Skeletal muscle tissue (tissue), 3 donors: ENCODE measurements at regions not wholly inside any gene's neighbourhood (a gene's known extent, or its start where the extent isn't known, plus 50 kb on each side); places are given as distances from the start of the nearest gene placed in this dataset.

Source experiments
- H3K27ac ChIP-seq: one replicate; pipeline ENCODE4 v1.7.0; 2013; ENCODE audit warnings: mild to moderate bottlenecking, low read depth, low read length, inconsistent platforms
- H3K27me3 ChIP-seq, 3 donors: one replicate each; pipeline ENCODE4 v1.7.0; 2013; ENCODE audit warnings: low read length in 3 of 3; ENCODE audit not compliant: control insufficient read depth in 3 of 3, insufficient read depth in 3 of 3
- H3K36me3 ChIP-seq, 3 donors: one replicate each; pipeline ENCODE4 v1.7.0; 2013; ENCODE audit warnings: low read length in 3 of 3; ENCODE audit not compliant: control insufficient read depth in 3 of 3, insufficient read depth in 3 of 3
- H3K4me1 ChIP-seq, 3 donors: one replicate each; pipeline ENCODE4 v1.7.0; 2013; ENCODE audit warnings: low read length in 3 of 3, mild to moderate bottlenecking in 3 of 3; ENCODE audit not compliant: control insufficient read depth in 3 of 3, insufficient read depth in 3 of 3
- H3K4me3 ChIP-seq, 3 donors: one replicate each; pipeline ENCODE4 v1.7.0; 2013; ENCODE audit warnings: low read length in 3 of 3
- H3K9ac ChIP-seq, 3 donors: one replicate each; pipeline ENCODE4 v1.7.0; 2013; ENCODE audit warnings: low read length in 3 of 3, mild to moderate bottlenecking in 3 of 3, moderate library complexity in 2 of 3, low read depth in 1 of 3
- H3K9me3 ChIP-seq, 3 donors: one replicate each; pipeline ENCODE4 v1.7.0; 2013; ENCODE audit warnings: low read length in 3 of 3; ENCODE audit not compliant: control insufficient read depth in 3 of 3
- donor health status: Osteomylitis.

DNA sequence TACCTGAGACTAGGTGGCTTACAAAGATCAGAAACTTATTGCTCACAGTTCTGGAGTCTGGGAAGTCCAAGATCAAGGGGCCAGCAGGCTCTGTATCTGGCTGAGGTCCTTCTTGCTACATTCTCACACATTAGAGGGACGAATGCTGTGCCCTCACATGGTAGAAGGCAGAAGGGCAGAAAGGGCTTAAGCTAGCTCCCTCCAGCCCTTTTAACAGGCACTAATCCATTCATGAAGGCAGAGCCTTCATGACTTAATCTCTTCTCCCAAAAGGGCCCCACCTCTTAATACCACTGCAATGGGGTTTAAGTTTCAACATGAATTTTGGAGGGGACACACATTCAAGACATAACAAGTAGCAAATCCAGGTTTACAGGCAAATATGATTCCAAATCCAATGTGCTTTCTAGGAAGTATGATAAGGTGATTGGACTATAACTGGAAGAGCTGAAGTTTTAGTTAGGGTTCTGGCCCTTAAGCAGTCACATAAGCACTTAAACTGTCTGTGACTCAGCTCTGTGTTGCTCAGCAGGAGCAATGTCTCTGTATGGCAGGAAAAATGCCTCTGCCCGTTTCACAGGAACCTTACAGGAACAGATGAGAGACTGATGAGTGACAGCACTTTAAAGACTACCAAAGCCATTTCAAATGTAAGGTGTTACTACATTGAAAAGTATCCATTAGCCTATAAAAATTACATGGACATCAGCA lies 119.6 kb upstream of the PTPRM start:
- no peaks in the 10 kb centered on the region for H3K9me3 ChIP-seq
- no peak overlapping the region for H3K9ac ChIP-seq
- peaks cover 0 to 2% (median 0%) of the 10 kb centered on the region in 3 donors for H3K4me1 ChIP-seq
- H3K4me3 ChIP-seq = no peak overlapping the region
- H3K36me3 ChIP-seq = no peaks in the 10 kb centered on the region
- no peak overlapping the region for H3K27ac ChIP-seq
- H3K27me3 ChIP-seq = peaks cover 0 to 4% (median 0%) of the 10 kb centered on the region in 3 donors

GRCh38 chr18:7452331-7452730 lies 114.8 kb upstream of the PTPRM start:
- H3K27me3 ChIP-seq = no peaks in the 10 kb centered on the region
- no peak overlapping the region for H3K4me3 ChIP-seq
- peaks cover 0 to 2% (median 0%) of the 10 kb centered on the region in 3 donors for H3K4me1 ChIP-seq
- H3K36me3 ChIP-seq = no peaks in the 10 kb centered on the region
- H3K9me3 ChIP-seq = no peaks in the 10 kb centered on the region
- H3K27ac ChIP-seq = no peak overlapping the region
- no peak overlapping the region for H3K9ac ChIP-seq

DNA sequence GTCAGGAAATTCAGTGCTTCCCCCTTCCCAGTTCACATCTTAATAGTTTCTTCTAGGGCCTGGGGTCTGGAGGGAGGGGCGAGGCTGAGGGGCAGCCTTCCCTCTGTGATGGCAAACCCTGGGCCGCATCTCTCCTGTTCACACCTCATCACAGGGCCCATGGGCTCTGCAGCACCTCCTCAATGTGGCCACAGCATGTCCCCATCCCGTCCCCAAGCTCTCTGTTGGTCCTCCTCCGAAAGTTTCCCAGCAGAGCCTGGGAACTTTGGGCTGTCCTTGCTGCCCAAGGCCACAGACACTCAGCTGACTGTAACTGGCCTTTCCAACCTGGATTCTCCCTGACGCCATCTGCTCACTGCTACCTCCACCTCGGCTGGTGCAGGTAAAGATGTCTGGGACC lies 112.7 kb upstream of the PTPRM start:
- no peak overlapping the region for H3K9ac ChIP-seq
- no peak overlapping the region for H3K4me3 ChIP-seq
- no peaks in the 10 kb centered on the region for H3K9me3 ChIP-seq
- H3K36me3 ChIP-seq = no peaks in the 10 kb centered on the region
- peaks cover 0 to 2% (median 0%) of the 10 kb centered on the region in 3 donors for H3K4me1 ChIP-seq
- H3K27ac ChIP-seq = no peak overlapping the region
- H3K27me3 ChIP-seq = no peaks in the 10 kb centered on the region

- H3K27ac ChIP-seq = no peak overlapping the region
- no peaks in the 10 kb centered on the region for H3K36me3 ChIP-seq
- no peak overlapping the region for H3K9ac ChIP-seq
- H3K4me1 ChIP-seq = peaks cover 5 to 7% (median 6%) of the 10 kb centered on the region in 3 donors
- H3K4me3 ChIP-seq = no peak overlapping the region
- H3K27me3 ChIP-seq = no peaks in the 10 kb centered on the region
- no peaks in the 10 kb centered on the region for H3K9me3 ChIP-seq
These were observed 110.7 kb upstream of the PTPRM start for GRCh38 chr18:7456376-7456775.

- no peaks in the 10 kb centered on the region for H3K36me3 ChIP-seq
- peaks cover 5 to 6% (median 5%) of the 10 kb centered on the region in 3 donors for H3K4me1 ChIP-seq
- H3K4me3 ChIP-seq = no peak overlapping the region
- H3K9me3 ChIP-seq = no peaks in the 10 kb centered on the region
- no peaks in the 10 kb centered on the region for H3K27me3 ChIP-seq
- no peak overlapping the region for H3K27ac ChIP-seq
- H3K9ac ChIP-seq = no peak overlapping the region
These were observed 109.9 kb upstream of the PTPRM start for GRCh38 chr18:7457262-7457661.

GRCh38 chr18:7458884-7459283 lies 108.2 kb upstream of the PTPRM start:
- Histone ChIP-seq H3K9ac (no peak overlapping the region), H3K27me3 (no peaks in the 10 kb centered on the region), H3K27ac (no peak overlapping the region), H3K36me3 (no peaks in the 10 kb centered on the region), H3K4me3 (no peak overlapping the region), H3K9me3 (no peaks in the 10 kb centered on the region), H3K4me1 (peaks cover 5 to 6% (median 6%) of the 10 kb centered on the region in 3 donors)

- Histone ChIP-seq H3K9me3 (no peaks in the 10 kb centered on the region), H3K27ac (no peak overlapping the region), H3K9ac (peak overlapping the region in 2 of 3 donors; percentile 7 to 19), H3K36me3 (no peaks in the 10 kb centered on the region), H3K4me3 (peak overlapping the region; percentile 4 to 49 (median 45)), H3K4me1 (peaks cover 5 to 13% (median 10%) of the 10 kb centered on the region in 3 donors), H3K27me3 (no peaks in the 10 kb centered on the region)
These were observed 107.0 kb upstream of the PTPRM start for GRCh38 chr18:7459851-7460770.

- H3K36me3 ChIP-seq = no peaks in the 10 kb centered on the region
- no peaks in the 10 kb centered on the region for H3K27me3 ChIP-seq
- peaks cover 5 to 13% (median 12%) of the 10 kb centered on the region in 3 donors for H3K4me1 ChIP-seq
- no peak overlapping the region for H3K27ac ChIP-seq
- H3K9me3 ChIP-seq = no peaks in the 10 kb centered on the region
- H3K4me3 ChIP-seq = no peak overlapping the region
- no peak overlapping the region for H3K9ac ChIP-seq
These were observed 102.7 kb upstream of the PTPRM start for GRCh38 chr18:7464245-7464966.

- H3K9me3 ChIP-seq = no peaks in the 10 kb centered on the region
- H3K27ac ChIP-seq = no peak overlapping the region
- H3K27me3 ChIP-seq = no peaks in the 10 kb centered on the region
- H3K4me3 ChIP-seq = no peak overlapping the region
- peaks cover 0 to 9% (median 7%) of the 10 kb centered on the region in 3 donors for H3K4me1 ChIP-seq
- H3K36me3 ChIP-seq = no peaks in the 10 kb centered on the region
- H3K9ac ChIP-seq = no peak overlapping the region
These were observed 100.9 kb upstream of the PTPRM start for GRCh38 chr18:7466190-7466589.
